ENCODE measurements at regions not wholly inside any gene's neighbourhood (a gene's known extent, or its start where the extent isn't known, plus 50 kb on each side); places are given as distances from the start of the nearest gene placed in this dataset.

GRCh38 chr6:6704103-6705060 lies 115.9 kb downstream of the LY86 start:
- no peak for DNase-seq (ENCODE audit: low read depth)

DNA sequence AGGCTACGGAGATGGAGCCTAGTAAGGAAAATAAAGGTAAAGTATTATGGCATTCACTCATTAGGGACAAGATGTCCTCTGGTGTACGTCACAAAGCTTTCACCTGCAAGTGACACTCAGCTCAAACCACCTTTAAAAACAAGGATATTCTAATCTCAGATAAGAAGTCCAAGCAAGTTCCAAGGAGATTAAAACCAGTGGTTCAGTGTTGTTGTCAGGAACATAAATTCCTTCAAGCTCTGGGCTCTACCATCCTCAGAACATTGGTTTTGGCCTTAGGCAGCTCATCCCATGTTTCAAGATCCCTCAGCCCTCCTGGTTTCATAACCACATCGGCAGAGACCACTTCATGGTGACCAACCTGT lies 116.5 kb downstream of the LY86 start:
- DNase-seq (ENCODE audit: low read depth), result no peak

DNA sequence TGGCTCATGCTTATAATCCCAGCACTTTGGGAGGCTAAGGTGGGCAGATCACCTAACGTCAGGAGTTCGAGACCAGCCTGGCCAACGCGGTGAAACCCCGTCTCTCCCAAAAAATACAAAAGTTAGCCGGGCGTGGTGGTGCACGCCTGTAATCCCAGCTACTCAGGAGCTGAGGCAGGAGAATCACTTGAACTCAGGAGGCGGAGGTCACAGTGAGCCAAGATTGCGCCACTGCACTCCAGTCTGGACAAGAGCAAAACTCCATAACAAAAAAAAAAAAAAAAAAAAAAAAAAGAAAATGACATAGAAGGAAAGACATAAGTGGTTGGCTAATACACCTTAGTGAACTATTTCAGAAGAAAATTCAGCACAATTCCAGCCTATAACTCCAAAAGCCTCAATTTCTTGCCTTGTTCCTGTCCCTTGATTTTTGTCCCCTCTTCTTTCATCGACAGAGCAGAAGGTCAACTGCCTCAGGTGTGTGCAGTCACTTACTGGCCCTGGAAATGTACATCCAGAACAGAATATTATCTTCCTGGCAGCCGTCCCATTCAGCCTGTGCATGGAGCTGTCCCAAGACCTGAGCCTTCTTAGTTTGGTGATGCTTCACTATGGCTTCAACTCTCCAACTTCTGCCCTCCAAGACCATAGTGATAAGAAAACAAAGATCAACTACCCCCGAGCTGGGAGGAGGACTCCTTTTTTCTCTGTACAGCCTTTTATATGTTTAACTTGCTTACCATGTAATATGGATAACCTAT lies 117.6 kb downstream of the LY86 start:
- DNase-seq (ENCODE audit: low read depth), result no peak

GRCh38 chr6:6707143-6707542 lies 118.6 kb downstream of the LY86 start:
- DNase-seq (ENCODE audit: low read depth), result no peak

GRCh38 chr6:6709106-6709505 lies 120.6 kb downstream of the LY86 start:
- no peak for DNase-seq (ENCODE audit: low read depth)

DNA sequence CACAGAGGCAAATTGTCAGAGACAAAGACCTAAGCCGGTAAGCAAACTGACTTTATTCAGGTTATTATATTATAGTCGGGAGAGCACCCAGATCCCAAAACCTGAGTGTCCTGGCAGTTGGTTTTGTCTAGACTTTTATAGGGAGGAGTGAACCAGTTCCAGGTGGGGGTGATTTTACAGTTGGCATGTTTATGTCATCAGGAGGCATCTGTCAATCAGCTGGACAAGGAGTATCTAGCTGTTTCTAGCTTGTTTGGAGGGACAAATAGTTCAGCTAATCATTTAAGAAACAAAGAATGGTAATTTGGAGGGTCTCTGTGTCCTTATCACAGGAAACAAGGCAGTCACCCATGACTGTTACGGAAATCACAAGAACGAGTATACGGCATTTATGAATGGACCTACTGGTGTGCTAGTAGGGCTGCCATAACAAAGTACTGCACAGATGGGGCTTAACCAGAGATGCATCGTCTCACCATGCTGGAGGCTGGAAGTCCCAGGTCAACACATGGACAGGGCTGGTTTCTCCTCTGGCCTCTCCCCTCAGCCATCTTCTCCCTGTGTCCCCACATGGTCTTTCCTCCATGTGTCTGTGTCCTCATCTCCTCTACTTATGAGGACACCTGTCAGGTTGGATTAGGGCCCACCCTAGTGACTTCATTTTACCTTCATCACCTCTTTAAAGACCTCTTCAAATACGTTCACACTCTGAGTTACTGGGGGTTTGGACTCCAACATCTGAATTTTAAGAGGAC lies 122.7 kb downstream of the LY86 start:
- DNase-seq (ENCODE audit: low read depth), result no peak

DNA sequence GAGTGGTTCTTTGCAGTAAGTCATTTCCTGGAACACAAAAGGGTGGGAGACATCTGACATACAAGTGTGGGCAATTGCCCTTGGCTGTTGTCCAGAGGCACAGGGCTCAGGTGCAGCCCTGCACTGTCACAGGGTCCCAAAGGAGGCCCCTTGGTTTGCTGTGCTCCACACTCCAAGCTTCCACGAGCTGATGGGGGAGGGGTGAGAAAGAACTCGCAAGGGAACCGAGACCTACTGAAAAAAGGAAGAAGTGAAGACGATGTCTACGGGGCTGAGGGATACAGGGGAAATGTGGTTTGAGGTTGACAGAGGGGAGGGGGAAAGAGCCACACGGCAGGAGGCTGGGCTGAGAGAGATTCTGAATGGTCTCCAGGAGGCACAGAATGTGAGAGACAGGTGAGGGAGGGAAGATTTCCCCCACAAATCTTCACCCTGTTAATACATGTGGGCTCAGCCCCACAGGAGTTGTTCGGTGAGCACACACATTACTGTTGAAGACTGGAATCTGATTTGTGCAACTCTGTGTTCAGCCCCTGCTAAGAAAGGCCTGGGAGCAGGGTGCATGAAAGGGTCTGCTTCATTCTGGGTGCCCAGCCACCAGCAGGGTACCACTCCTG lies 123.4 kb downstream of the LY86 start:
- no peak for DNase-seq (ENCODE audit: low read depth)

GRCh38 chr6:6712449-6713403 lies 124.2 kb downstream of the LY86 start:
- no peak for DNase-seq (ENCODE audit: low read depth)

- DNase-seq (ENCODE audit: low read depth), result no peak
These were observed 125.1 kb downstream of the LY86 start for GRCh38 chr6:6713657-6714056.

- DNase-seq (ENCODE audit: low read depth), result no peak
These were observed 125.8 kb downstream of the LY86 start for GRCh38 chr6:6714118-6714897.

DNA sequence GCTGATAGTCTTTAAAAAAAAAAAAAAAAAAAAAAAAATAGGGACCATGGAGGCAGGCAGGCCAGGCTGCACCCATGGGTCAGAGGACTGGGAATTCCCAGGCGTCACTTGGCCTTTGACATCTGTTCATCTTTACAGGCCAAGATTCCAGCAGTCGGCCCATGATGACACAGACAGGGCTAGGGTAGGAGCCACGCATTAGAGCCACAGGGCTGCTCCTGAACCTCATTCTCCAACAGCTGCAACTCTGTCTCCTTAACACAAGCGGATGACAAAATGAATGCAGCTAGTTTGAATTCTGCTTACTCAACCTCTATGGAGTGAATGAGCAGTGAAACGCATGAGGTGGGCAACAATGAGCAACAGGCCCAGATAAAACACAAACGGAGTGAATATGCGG lies 126.4 kb downstream of the LY86 start:
- no peak for DNase-seq (ENCODE audit: low read depth)

DNA sequence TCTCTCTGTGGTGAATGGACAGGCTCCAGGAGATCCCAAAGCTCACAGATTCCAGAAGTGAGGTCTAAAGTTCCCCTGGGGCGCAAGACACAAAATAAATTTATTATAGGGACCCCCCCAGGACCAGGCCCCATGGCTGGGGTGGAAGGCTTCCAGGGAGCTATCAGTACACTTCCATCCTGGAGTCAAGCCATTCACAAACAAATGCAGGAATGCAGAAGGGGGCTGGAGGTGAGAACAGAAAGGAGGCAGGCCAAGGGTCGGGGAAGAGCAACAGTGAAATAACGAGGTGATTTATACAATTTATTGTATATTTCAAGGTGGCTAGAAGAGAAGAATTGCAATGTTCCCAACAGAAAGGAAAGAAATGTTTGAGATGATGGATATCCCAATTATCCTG lies 126.9 kb downstream of the LY86 start:
- DNase-seq (ENCODE audit: low read depth), result no peak

GRCh38 chr6:6716998-6717763 lies 128.7 kb downstream of the LY86 start:
- DNase-seq (ENCODE audit: low read depth), result no peak

DNA sequence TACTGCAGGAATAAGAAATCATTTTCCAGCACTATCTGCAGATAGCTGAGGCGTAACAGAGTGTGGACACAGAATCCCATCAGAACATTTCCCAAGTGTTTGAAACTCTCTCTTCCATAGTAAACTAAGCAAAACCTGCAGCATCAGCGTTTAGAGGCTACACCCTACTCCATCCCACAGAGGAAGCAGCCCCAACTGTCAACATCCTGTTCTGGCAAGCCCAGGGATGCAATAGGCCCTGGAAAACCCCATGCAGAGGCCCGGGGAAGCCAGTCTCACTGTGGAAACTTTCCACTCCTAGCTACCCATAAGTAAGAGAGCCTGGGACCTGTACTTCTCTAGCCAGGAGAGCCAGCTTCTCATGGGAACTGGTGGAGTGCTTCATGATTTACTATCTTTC lies 129.4 kb downstream of the LY86 start:
- DNase-seq (ENCODE audit: low read depth), result no peak

GRCh38 chr6:6721606-6722005 lies 133.1 kb downstream of the LY86 start:
- no peak for DNase-seq (ENCODE audit: low read depth)

- no peak for DNase-seq (ENCODE audit: low read depth)
These were observed 133.7 kb downstream of the LY86 start for GRCh38 chr6:6722195-6722594.

DNA sequence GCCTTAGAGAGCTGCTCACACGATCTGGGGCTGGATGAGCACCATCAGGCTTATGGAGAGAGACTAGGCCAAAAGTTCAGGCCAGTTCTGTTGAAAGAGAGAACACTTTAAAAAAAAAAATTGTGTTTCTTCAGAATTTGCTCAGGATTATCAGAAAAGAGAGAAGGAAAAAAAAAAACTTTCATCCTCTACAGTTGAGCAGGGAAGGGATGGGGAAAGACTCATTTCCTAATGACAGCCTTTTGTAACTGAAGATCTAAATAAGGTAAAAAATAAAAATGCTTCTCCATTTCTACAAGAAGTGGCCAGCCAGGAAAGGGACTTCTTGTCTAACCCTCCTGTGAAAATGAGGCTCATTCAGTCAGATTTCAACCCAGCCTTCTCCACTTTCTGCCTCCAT lies 134.8 kb downstream of the LY86 start:
- DNase-seq (ENCODE audit: low read depth), result no peak

- no peak for DNase-seq (ENCODE audit: low read depth)
These were observed 135.5 kb downstream of the LY86 start for GRCh38 chr6:6723921-6724538.
